ENCODE measurements at regions not wholly inside any gene's neighbourhood (a gene's known extent, or its start where the extent isn't known, plus 50 kb on each side); places are given as distances from the start of the nearest gene placed in this dataset.
"Not testable (repeated sequence)": the region's sequence is repeated elsewhere in the genome, so short reads cannot be mapped to it uniquely, and the experiment has no call there.

DNA sequence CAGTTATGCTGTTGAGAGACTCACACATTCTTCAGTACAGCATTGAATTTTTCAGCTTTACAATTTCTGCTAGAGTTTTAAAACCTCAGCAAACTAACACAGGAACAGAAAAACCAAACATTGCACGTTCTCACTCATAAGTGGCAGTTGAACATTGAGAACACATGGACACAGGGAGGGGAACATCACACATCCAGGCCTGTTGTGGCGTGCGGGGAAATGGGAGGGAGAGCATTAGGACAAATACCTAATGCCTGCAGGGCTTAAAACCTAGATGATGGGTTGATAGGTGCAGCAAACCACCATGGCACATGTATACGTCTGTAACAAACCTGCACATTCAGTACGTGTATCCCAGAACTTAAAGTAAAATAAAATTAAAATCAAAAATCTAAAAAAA is 270.1 kb upstream of the MME start:
- TF ChIP-seq, protein P1, sequence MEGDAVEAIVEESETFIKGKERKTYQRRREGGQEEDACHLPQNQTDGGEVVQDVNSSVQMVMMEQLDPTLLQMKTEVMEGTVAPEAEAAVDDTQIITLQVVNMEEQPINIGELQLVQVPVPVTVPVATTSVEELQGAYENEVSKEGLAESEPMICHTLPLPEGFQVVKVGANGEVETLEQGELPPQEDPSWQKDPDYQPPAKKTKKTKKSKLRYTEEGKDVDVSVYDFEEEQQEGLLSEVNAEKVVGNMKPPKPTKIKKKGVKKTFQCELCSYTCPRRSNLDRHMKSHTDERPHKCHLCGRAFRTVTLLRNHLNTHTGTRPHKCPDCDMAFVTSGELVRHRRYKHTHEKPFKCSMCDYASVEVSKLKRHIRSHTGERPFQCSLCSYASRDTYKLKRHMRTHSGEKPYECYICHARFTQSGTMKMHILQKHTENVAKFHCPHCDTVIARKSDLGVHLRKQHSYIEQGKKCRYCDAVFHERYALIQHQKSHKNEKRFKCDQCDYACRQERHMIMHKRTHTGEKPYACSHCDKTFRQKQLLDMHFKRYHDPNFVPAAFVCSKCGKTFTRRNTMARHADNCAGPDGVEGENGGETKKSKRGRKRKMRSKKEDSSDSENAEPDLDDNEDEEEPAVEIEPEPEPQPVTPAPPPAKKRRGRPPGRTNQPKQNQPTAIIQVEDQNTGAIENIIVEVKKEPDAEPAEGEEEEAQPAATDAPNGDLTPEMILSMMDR (IDR thresholded peaks at IDR 0.05), result not testable (repeated sequence)
- not testable (repeated sequence) for TF ChIP-seq ZC3H11A (IDR thresholded peaks at IDR 0.05); CHD2 (IDR thresholded peaks at IDR 0.05; ENCODE audit: low read length, partially characterized antibody); POLR2A (IDR thresholded peaks at IDR 0.05; ENCODE audit: low read length); GATA3 (IDR thresholded peaks at IDR 0.05; ENCODE audit: borderline replicate concordance); MAFK (IDR thresholded peaks at IDR 0.05; ENCODE audit: partially characterized antibody)
- TF ChIP-seq, protein P2, sequence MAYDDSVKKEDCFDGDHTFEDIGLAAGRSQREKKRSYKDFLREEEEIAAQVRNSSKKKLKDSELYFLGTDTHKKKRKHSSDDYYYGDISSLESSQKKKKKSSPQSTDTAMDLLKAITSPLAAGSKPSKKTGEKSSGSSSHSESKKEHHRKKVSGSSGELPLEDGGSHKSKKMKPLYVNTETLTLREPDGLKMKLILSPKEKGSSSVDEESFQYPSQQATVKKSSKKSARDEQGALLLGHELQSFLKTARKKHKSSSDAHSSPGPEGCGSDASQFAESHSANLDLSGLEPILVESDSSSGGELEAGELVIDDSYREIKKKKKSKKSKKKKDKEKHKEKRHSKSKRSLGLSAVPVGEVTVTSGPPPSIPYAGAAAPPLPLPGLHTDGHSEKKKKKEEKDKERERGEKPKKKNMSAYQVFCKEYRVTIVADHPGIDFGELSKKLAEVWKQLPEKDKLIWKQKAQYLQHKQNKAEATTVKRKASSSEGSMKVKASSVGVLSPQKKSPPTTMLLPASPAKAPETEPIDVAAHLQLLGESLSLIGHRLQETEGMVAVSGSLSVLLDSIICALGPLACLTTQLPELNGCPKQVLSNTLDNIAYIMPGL (CRISPR knock-in tag; IDR thresholded peaks at IDR 0.05; ENCODE audit: borderline replicate concordance), result not testable (repeated sequence)
- TF ChIP-seq, protein P3, sequence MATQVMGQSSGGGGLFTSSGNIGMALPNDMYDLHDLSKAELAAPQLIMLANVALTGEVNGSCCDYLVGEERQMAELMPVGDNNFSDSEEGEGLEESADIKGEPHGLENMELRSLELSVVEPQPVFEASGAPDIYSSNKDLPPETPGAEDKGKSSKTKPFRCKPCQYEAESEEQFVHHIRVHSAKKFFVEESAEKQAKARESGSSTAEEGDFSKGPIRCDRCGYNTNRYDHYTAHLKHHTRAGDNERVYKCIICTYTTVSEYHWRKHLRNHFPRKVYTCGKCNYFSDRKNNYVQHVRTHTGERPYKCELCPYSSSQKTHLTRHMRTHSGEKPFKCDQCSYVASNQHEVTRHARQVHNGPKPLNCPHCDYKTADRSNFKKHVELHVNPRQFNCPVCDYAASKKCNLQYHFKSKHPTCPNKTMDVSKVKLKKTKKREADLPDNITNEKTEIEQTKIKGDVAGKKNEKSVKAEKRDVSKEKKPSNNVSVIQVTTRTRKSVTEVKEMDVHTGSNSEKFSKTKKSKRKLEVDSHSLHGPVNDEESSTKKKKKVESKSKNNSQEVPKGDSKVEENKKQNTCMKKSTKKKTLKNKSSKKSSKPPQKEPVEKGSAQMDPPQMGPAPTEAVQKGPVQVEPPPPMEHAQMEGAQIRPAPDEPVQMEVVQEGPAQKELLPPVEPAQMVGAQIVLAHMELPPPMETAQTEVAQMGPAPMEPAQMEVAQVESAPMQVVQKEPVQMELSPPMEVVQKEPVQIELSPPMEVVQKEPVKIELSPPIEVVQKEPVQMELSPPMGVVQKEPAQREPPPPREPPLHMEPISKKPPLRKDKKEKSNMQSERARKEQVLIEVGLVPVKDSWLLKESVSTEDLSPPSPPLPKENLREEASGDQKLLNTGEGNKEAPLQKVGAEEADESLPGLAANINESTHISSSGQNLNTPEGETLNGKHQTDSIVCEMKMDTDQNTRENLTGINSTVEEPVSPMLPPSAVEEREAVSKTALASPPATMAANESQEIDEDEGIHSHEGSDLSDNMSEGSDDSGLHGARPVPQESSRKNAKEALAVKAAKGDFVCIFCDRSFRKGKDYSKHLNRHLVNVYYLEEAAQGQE (IDR thresholded peaks at IDR 0.05), result not testable (repeated sequence)

Measured in A549 (cell line).